ENCODE measurements at regions not wholly inside any gene's neighbourhood (a gene's known extent, or its start where the extent isn't known, plus 50 kb on each side); places are given as distances from the start of the nearest gene placed in this dataset.

DNA sequence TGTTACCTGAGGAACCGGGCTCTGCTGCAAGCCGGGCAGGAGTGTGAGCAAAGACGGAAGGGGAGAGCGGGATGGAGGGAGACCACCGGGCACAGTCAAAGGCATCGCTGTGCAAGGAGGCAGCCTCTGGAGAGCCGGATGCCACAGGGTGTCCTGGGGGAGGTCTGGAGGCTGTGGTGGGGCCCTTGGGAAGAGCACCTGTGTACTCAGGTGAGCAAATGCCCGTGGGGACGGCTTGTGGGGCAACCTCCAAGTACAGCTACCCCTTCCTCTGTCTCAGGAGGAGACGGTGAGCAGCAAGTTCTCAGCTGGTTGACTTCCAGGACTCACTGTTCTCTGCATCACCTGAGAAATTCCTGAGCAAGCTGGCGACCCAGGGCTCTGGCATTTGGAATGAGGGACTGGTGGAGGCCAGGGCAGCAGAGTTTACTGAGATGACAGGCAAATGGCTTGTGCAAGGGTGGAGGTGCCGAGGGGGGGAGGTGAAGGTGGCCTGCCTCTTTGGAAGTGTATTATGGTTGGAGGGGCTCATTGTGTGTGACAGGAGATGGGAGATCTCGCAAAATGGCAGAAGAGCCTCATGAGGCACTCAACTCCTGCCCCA is 345.2 kb upstream of the SHH start:
- DNase-seq (ENCODE audit: low read depth, low spot score): no peak

- no peak for DNase-seq (ENCODE audit: low read depth, low spot score)
These were observed 344.6 kb upstream of the SHH start for GRCh38 chr7:156156734-156157408.

- no peak for DNase-seq (ENCODE audit: low read depth, low spot score)
These were observed 343.9 kb upstream of the SHH start for GRCh38 chr7:156155988-156156733.

DNA sequence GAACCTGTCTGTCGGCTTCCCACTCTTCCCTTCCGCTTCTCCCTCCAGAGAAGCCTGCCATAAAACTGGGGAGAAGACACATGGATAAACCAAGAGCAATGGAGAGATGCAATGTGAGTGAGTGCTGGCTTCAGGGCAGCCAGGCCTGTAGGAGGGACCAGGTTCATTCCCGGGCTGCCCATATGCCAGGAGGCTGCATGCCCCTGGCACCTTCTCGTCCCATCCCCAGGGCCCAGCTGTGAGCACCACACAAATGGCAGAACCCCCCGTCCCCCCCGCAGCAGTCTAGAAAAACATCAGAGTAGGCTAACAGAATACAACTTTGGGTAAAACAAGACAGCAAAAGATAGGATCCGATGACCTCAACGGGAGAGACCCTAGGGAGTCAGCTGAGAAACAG is 341.3 kb upstream of the SHH start:
- DNase-seq (ENCODE audit: low read depth, low spot score): no peak

- no peak for DNase-seq (ENCODE audit: low read depth, low spot score)
These were observed 340.1 kb upstream of the SHH start for GRCh38 chr7:156152390-156152789.

DNA sequence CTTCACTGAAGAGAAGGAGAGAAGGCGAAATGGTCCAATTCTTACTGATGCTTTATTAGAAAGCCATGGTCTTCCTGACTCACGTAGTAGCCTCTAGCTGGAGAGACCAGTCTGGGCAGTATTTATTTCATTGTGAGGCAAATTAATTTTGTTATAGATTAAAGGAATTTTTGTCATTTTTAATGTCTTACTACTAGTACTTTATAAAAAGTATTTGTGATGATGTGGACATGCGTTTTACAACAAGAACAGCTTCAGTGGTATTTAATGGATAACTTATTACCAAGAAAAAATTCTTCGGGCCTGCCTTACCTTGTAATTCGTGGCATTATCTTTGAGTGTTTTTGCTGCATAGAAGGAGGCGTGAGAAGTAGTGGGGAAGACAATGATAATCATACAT is 339.4 kb upstream of the SHH start:
- no peak for DNase-seq (ENCODE audit: low read depth, low spot score)

- DNase-seq (ENCODE audit: low read depth, low spot score): no peak
These were observed 338.8 kb upstream of the SHH start for GRCh38 chr7:156151078-156151477.

- no peak for DNase-seq (ENCODE audit: low read depth, low spot score)
These were observed 336.7 kb upstream of the SHH start for GRCh38 chr7:156148995-156149394.

- no peak for DNase-seq (ENCODE audit: low read depth, low spot score)
These were observed 336.3 kb upstream of the SHH start for GRCh38 chr7:156148547-156148946.

- no peak for DNase-seq (ENCODE audit: low read depth, low spot score)
These were observed 335.7 kb upstream of the SHH start for GRCh38 chr7:156147756-156148504.

GRCh38 chr7:156147104-156147503 is 334.8 kb upstream of the SHH start:
- no peak for DNase-seq (ENCODE audit: low read depth, low spot score)

DNA sequence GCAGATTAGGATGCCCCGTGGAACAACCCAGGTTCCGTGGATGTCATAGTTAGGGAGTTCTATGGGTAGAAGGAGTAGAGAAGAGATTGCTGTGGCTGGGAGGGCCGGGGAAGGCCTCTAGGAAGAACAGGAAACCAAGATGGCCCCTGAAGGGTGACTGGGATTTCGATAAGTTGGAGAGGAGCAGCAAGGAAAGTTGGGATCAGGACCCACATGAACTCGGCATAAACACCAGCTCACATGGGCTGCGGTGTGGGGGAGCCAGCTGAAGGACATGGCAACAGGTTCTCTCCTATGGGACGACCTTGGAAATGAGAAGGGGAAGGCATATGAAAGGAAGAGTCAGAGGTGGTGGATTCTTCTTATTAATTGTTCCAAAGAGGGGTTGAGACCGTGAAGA is 333.7 kb upstream of the SHH start:
- no peak for DNase-seq (ENCODE audit: low read depth, low spot score)

GRCh38 chr7:156145184-156145583 is 332.9 kb upstream of the SHH start:
- no peak for DNase-seq (ENCODE audit: low read depth, low spot score)

DNA sequence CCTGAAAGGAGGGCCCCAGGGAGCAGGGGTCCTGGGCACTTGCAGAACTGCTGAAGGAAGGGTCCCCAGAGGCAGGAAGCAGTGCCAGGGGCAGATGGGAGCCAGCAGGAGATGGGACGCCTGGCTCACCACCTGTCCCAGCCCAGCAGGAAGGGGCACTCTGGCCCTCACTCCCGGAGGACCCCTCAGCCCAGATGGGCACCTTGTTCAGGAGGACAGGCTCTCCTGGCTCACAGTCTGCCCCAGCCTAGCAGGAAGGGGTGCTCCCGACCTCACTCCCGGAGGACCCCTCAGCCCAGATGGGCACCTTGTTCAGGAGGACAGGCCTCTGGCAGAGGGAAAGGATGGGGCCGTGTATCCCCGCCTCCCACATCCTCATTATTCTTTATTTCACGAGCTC is 331.4 kb upstream of the SHH start:
- DNase-seq (ENCODE audit: low read depth, low spot score): no peak

- no peak for DNase-seq (ENCODE audit: low read depth, low spot score)
These were observed 330.9 kb upstream of the SHH start for GRCh38 chr7:156143158-156143557.

DNA sequence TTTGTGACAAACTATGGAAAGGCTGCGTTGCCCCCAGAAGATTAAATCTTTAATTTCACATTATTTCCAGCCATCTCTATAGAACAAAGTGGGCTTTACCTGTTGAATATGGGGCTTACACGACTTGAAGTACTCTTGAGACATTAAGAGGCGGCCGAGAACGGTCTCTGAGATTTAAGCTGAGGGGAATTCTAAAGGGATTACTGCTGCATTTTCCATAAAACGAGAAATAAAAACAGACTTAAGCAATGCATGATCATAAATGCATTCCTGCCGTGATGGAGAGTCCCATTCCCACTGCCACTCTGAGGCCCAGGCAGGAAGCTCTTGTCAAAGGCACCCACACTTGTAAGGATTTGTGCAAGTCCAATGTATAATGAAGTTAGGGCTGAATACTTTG is 329.7 kb upstream of the SHH start:
- DNase-seq (ENCODE audit: low read depth, low spot score): no peak

DNA sequence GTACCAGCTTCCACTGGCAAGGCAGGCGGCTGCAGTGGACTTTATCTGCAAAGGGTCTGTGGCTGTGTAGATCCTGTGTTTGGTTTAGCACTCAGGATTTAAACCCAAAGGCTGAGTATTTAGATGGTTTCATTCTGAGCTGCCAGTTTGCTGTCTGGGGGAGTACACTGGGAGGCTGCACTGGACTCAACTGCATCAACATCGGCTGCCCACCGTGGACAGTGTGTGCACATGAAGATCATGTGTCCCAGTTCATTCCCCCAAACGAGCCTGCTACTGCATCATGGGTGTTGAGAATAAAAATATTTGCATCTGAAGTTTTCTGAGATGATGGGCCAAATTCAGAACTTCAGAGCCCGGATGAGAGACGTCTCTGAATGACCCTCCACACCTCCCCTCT is 328.6 kb upstream of the SHH start:
- no peak for DNase-seq (ENCODE audit: low read depth, low spot score)

- DNase-seq (ENCODE audit: low read depth, low spot score): no peak
These were observed 328.2 kb upstream of the SHH start for GRCh38 chr7:156140447-156140846.

DNA sequence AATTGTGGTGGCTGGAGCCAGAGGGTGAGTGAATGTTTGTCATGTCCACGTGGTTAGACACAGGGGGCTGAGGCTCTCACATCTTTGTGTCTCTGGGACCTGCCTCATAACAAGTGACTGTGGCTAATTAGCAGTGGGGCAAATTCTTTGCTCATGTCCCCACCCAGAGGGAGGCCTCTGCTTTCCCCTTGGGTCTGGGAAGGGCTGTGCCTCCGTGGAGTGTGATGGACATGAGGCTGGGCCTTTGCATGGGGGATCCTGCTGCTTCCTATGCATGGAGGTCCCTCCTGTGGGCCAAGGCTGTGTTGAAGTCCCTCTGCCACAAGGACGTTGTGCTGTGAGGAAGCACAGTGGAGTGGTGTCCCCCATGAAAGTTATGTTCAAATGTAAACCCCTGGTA is 327.4 kb upstream of the SHH start:
- DNase-seq (ENCODE audit: low read depth, low spot score): no peak

DNA sequence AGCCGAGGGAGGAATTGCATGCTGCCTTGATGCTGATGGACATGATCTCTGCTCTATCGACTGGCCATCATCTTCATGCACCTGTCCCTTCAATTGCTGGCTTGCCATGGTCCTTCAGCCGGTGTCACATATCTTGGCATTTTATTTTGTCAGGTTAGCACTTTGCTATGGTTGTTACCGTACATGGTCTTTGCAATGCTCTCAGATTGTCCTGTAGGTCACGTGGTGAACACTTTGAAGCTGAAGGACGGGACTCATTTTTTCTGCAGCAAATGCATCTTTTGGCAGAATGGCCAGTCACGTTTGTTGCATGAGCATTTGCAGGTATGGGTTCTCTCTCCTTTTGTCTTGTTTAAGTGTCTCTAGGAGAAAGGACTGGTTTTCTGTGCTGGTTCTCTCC is 326.8 kb upstream of the SHH start:
- DNase-seq (ENCODE audit: low read depth, low spot score): no peak

DNA sequence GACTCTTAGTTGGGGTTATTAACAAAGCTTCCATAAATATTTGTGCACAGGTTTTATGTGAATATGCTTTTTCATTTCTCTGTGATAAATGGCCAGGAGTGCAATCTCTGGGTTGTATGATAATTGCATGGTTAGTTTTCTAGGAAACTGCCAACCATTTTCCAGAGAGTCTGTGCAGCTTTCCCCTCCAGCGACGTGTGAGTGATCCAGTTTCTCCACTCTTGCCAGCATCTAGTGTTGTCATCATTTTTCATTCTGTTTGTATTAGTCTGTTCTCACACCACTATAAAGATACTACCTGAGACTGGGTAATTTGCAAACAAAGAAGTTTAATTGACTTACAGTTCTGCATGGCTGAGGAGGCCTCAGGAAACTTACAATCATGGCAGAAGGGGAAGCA is 319.6 kb upstream of the SHH start:
- DNase-seq (ENCODE audit: low read depth, low spot score): no peak

DNA sequence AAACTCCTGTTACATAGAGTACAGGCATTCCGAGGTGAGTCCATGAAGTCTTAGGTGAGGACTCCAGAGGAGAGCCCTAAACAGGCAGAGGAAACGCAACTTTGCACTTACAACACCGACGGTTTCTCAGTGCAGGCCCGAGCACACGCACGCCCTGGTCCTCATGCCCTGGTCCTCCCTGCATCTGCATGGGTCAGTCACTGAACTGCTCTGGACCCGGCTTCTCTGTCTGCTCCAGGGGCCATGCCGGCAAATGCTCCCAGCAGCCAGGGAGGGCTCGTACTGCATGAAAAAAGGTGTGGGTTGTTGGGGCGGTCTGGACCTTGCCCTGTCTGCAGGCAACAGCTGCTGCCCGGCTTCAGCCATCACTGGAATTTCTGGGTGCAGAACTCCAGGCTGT is 317.3 kb upstream of the SHH start:
- no peak for DNase-seq (ENCODE audit: low read depth, low spot score)
